HCT116 (cell line): ENCODE measurements at regions not wholly inside any gene's neighbourhood (a gene's known extent, or its start where the extent isn't known, plus 50 kb on each side); places are given as distances from the start of the nearest gene placed in this dataset.

Experiments
- ATAC-seq: fragments of 200-7000 bp; cut with Tn5 transposase; 2 replicates; pipeline ENCODE4 v1.9.1; 2020; ENCODE audit warnings: mild to moderate bottlenecking, moderate library complexity
- BruUV-seq: library from RNA; stranded (reverse); fragments of 400-500 nt; replicated peaks from 2 replicates; lab custom pipeline; 2021; lab: Mats Ljungman, UMichigan
- CTCF ChIA-PET: fragments of 300-600 bp; sonication (Branson Sonifier 250); formaldehyde crosslinking; loops from one replicate; lab custom pipeline; 2021; ENCODE audit warnings: antibody characterized with exemption; lab: Charles Lee
- POLR2A ChIA-PET: fragments of 300-600, 350-600 bp; sonication (Branson Sonifier 250); formaldehyde crosslinking; loops from one replicate; lab custom pipeline; 2021; ENCODE audit warnings: antibody characterized with exemption; lab: Charles Lee
- RAD21 ChIA-PET, 2 experiments: fragments of 300-600 bp; sonication (Branson Sonifier 250); formaldehyde crosslinking; loops; one replicate each; lab custom pipeline; 2023; ENCODE audit warnings: low total read pairs in 2 of 2; ENCODE audit not compliant: uncharacterized antibody in 2 of 2, unreplicated experiment in 2 of 2, low non-redundant PET in 1 of 2; lab: Charles Lee
- DNase-seq: peaks from one replicate; pipeline ENCODE4 v3.0.0-alpha.2; 2010; ENCODE audit warnings: low read depth, low spot score
- H2AFZ ChIP-seq: fragments of 200-600 bp; shearing (Covaris generic), sonication (generic); 2 replicates; pipeline ENCODE4 v1.6.1; 2017; ENCODE audit warnings: low read depth, mixed run types, mixed read lengths, antibody characterized with exemption, low read length; ENCODE audit not compliant: poor library complexity, severe bottlenecking
- H3K27ac ChIP-seq: 2 replicates; pipeline ENCODE4 v1.5.1; 2012; ENCODE audit warnings: low read depth, low read length
- H3K27me3 ChIP-seq: fragments of 200-600 bp; sonication (generic); 2 replicates; pipeline ENCODE4 v1.6.1; 2016; ENCODE audit warnings: mixed run types, low read length, mixed read lengths; ENCODE audit not compliant: insufficient read depth
- H3K36me3 ChIP-seq, 2 experiments: fragments of 200-500 bp in 1 of 2; fragments of 200-600 bp in 1 of 2; sonication (Bioruptor generic) in 1 of 2; sonication (generic) in 1 of 2; 2 replicates each; pipeline versions ENCODE4 v1.5.1 to v1.6.1; 2014 to 2016; ENCODE audit warnings: low read length in 2 of 2, inconsistent platforms in 1 of 2, mixed read lengths in 1 of 2, mixed run types in 1 of 2; ENCODE audit not compliant: insufficient read depth in 2 of 2, control insufficient read depth in 1 of 2
- H3K4me1 ChIP-seq, 2 experiments: fragments of 200-600 bp in 1 of 2; sonication (generic) in 1 of 2; 2 replicates each; pipeline versions ENCODE4 v1.5.1 to v1.6.1; 2012 to 2017; ENCODE audit warnings: low read length in 2 of 2, inconsistent platforms in 1 of 2, mild to moderate bottlenecking in 1 of 2, mixed read lengths in 1 of 2, mixed run types in 1 of 2, moderate library complexity in 1 of 2; ENCODE audit not compliant: insufficient read depth in 2 of 2, control insufficient read depth in 1 of 2
- H3K4me2 ChIP-seq: fragments of 200-600 bp; sonication (generic); 2 replicates; pipeline ENCODE4 v1.6.1; 2017; ENCODE audit warnings: mixed run types, low read length, mixed read lengths
- H3K4me3 ChIP-seq, 2 experiments: fragments of 200-600 bp in 1 of 2; sonication (generic) in 1 of 2; replicated peaks in 1 of 2; 2 replicates each; pipeline ENCODE4 v1.5.1; 2011 to 2016; ENCODE audit warnings: low read length in 2 of 2, control low read depth in 1 of 2, low read depth in 1 of 2, mild to moderate bottlenecking in 1 of 2, mixed read lengths in 1 of 2, mixed run types in 1 of 2
- H3K79me2 ChIP-seq: fragments of 200-600 bp; sonication (generic); 2 replicates; pipeline ENCODE4 v1.6.1; 2017; ENCODE audit warnings: mild to moderate bottlenecking, mixed run types, low read length, moderate library complexity, mixed read lengths; ENCODE audit not compliant: insufficient read depth
- H3K9ac ChIP-seq: fragments of 200-600 bp; sonication (generic); 2 replicates; pipeline ENCODE4 v1.6.1; 2016; ENCODE audit warnings: low read length, mixed read lengths
- H3K9me2 ChIP-seq: fragments of 200-600 bp; sonication (generic), shearing (Covaris generic); 2 replicates; pipeline ENCODE4 v1.6.1; 2017; ENCODE audit warnings: mixed run types, mild to moderate bottlenecking, moderate library complexity; ENCODE audit not compliant: insufficient read depth
- H3K9me3 ChIP-seq, 2 experiments: fragments of 200-500 bp in 1 of 2; fragments of 200-600 bp in 1 of 2; sonication (Bioruptor generic) in 1 of 2; sonication (generic) in 1 of 2; 2 replicates each; pipeline ENCODE4 v1.6.1; 2014 to 2017; ENCODE audit warnings: low read length in 2 of 2, mixed read lengths in 2 of 2, inconsistent platforms in 1 of 2, low read depth in 1 of 2, mild to moderate bottlenecking in 1 of 2, mixed run types in 1 of 2, moderate library complexity in 1 of 2; ENCODE audit not compliant: control insufficient read depth in 1 of 2, insufficient read depth in 1 of 2
- H4K20me1 ChIP-seq: fragments of 200-600 bp; sonication (generic), shearing (Covaris generic); 2 replicates; pipeline ENCODE4 v1.6.1; 2017; ENCODE audit warnings: mixed run types, mild to moderate bottlenecking, moderate library complexity; ENCODE audit not compliant: insufficient read depth
- CEBPB ChIP-seq: IDR thresholded peaks from 2 replicates; pipeline ENCODE4 v1.6.1; 2012; ENCODE audit warnings: low read depth
- CTCF ChIP-seq, 3 experiments: fragments of 200-600 bp in 1 of 3; sonication (generic) in 1 of 3; IDR thresholded peaks in 2 of 3; conservative IDR thresholded peaks in 1 of 3; 2 replicates each; pipeline ENCODE4 v1.5.1; 2012 to 2017; ENCODE audit warnings: low read depth in 2 of 3, low read length in 2 of 3, antibody characterized with exemption in 1 of 3, borderline replicate concordance in 1 of 3, control low read depth in 1 of 3, mild to moderate bottlenecking in 1 of 3, mixed read lengths in 1 of 3, mixed run types in 1 of 3, moderate library complexity in 1 of 3; ENCODE audit not compliant: insufficient read depth in 1 of 3
- EGR1 ChIP-seq: IDR thresholded peaks from 2 replicates; pipeline ENCODE4 v1.6.1; 2012; ENCODE audit warnings: low read depth
- ELF1 ChIP-seq: IDR thresholded peaks from 2 replicates; pipeline ENCODE4 v1.6.1; 2012; ENCODE audit warnings: low read depth, borderline replicate concordance
- EZH2 ChIP-seq: fragments of 200-600 bp; sonication (generic); IDR thresholded peaks from 2 replicates; pipeline ENCODE4 v1.6.1; 2017; ENCODE audit warnings: antibody characterized with exemption, mixed run types
- EZH2phosphoT487 ChIP-seq: fragments of 200-600 bp; IDR thresholded peaks from 2 replicates; pipeline ENCODE4 v1.6.1; 2018; ENCODE audit warnings: antibody characterized with exemption, borderline replicate concordance
- FOSL1 ChIP-seq: IDR thresholded peaks from 2 replicates; pipeline ENCODE4 v1.6.1; 2012; ENCODE audit warnings: low read depth
- MAX ChIP-seq: IDR thresholded peaks from 2 replicates; pipeline ENCODE4 v1.6.1; 2012
- RAD21 ChIP-seq: IDR thresholded peaks from 2 replicates; pipeline ENCODE4 v1.6.1; 2012; ENCODE audit warnings: low read depth, mild to moderate bottlenecking
- SIN3A ChIP-seq: IDR thresholded peaks from 2 replicates; pipeline ENCODE4 v1.6.1; 2012; ENCODE audit warnings: low read depth
- TCF7L2 ChIP-seq: IDR thresholded peaks from 2 replicates; pipeline ENCODE4 v1.7.0; 2011; ENCODE audit warnings: borderline replicate concordance, inconsistent platforms; ENCODE audit not compliant: insufficient read depth, insufficient read length; ENCODE audit errors: extremely low read depth
- ZFX ChIP-seq: fragments of 450-650 bp; IDR thresholded peaks from 2 replicates; pipeline ENCODE4 v1.6.1; 2017
- ZNF274 ChIP-seq: fragments of 200-500 bp; sonication (Bioruptor generic); IDR thresholded peaks from 2 replicates; pipeline ENCODE4 v1.6.1; 2014; ENCODE audit warnings: mild to moderate bottlenecking, low read depth, low read length, inconsistent platforms
- intact Hi-C: fragments of 100-400 bp; cut with micrococcal nuclease; formaldehyde crosslinking; loops from 2 replicates; pipeline ENCODE4 v1.10.0; 2022

GRCh38 chr2:188134241-188134640 lies 157.4 kb upstream of the GULP1 start:
- no peaks in the 10 kb centered on the region for H3K36me3 ChIP-seq
- H3K4me1 ChIP-seq: no peaks in the 10 kb centered on the region
- RAD21 ChIA-PET: no interaction called here
- no peak overlapping the region for H3K4me2 ChIP-seq
- no peaks in the 10 kb centered on the region for H3K27me3 ChIP-seq
- DNase-seq (no peak), ATAC-seq (no peak)
- POLR2A ChIA-PET: no interaction called here
- intact Hi-C loops: no loop called here
- H3K9me2 ChIP-seq: no peaks in the 10 kb centered on the region
- H3K9ac ChIP-seq: no peak overlapping the region
- H4K20me1 ChIP-seq: no peaks in the 10 kb centered on the region
- no peak overlapping the region for H3K27ac ChIP-seq
- no peak overlapping the region for H2AFZ ChIP-seq
- no peaks in the 10 kb centered on the region for H3K79me2 ChIP-seq
- CTCF ChIA-PET: no interaction called here
- no peak overlapping the region for H3K4me3 ChIP-seq
- no TSS peak for BruUV-seq
- no peak for TF ChIP-seq CTCF (IDR thresholded peaks at IDR 0.05 in 2 of 3, conservative IDR thresholded peaks at IDR 0.05 in 1 of 3; ENCODE audit: borderline replicate concordance in 1 of 3, insufficient read depth in 1 of 3, low read depth in 2 of 3, low read length in 2 of 3)
- TF ChIP-seq ELF1: no peak
- TF ChIP-seq FOSL1: no peak
- no peak for TF ChIP-seq ZFX
- no peak for TF ChIP-seq SIN3A
- no peak for TF ChIP-seq TCF7L2
- TF ChIP-seq RAD21: no peak
- TF ChIP-seq EZH2: no peak
- no peak for TF ChIP-seq EZH2phosphoT487
- no peak for TF ChIP-seq ZNF274
- TF ChIP-seq EGR1: no peak
- TF ChIP-seq MAX: no peak
- TF ChIP-seq CEBPB: no peak
- no peaks in the 10 kb centered on the region for H3K9me3 ChIP-seq
